ENCODE measurements at regions not wholly inside any gene's neighbourhood (a gene's known extent, or its start where the extent isn't known, plus 50 kb on each side); places are given as distances from the start of the nearest gene placed in this dataset.

GRCh38 chr2:222146488-222146887 lies 152.3 kb downstream of the PAX3 start:
- no peaks in the 10 kb centered on the region for H3K36me3 ChIP-seq (ENCODE audit: low read depth)
- intact Hi-C loops (cut with DNase I, micrococcal nuclease): no loop called here
- ATAC-seq (no peak), DNase-seq (no peak)
- H3K4me1 ChIP-seq (ENCODE audit: low read depth): no peaks in the 10 kb centered on the region
- H3K4me3 ChIP-seq: no peak overlapping the region
- H3K9me3 ChIP-seq: no peaks in the 10 kb centered on the region
- no peak for TF ChIP-seq CTCF (IDR thresholded peaks at IDR 0.05)

DNA sequence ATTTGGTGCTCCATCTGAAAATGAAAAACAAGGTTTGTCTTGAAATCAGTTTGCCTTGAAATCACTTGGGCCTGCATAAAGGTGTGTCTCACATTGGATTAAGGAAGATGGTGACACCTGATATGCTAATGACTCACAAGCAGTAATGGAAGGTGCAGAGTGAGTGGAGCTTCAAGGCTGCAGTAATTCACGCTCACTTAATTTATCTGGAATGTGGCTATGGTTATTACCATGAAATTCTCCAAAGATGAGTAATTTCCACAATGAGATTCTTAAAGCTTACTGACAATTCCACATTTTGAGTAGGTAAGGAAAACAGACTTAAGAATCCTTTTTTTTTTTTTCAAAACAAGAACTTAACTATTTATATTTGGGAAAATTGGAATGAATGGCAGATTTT lies 156.8 kb downstream of the PAX3 start:
- no peak for ATAC-seq
- intact Hi-C loops (cut with DNase I, micrococcal nuclease): no loop called here

DNA sequence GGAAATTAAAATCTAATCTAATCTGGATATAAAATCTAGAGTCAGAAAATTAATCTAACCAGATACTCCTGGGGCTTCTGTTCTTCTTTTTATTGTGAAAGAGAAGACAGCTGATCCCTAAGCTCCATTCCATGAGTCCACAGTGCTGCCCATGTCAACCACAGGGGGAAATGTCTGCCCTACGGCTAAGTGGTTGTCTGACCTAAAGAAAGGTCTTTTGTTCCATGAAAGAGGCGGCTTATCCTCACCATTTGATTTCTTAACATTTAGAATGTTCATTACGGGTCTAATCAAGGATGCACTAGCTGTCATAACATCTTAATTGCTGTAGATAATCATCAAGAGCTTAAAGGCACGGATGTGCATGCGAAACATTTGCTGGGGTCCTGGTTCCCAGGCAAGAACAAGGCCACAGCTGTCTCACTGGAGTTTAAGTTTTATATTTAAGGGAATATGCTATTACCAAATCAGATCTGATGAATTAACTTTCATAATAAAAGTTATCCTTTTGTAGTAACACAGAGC lies 162.6 kb downstream of the PAX3 start:
- no peak overlapping the region for H3K4me3 ChIP-seq
- H3K36me3 ChIP-seq (ENCODE audit: low read depth): no peaks in the 10 kb centered on the region
- ATAC-seq (no peak), DNase-seq (no peak)
- intact Hi-C loops (cut with DNase I, micrococcal nuclease): no loop called here
- no peaks in the 10 kb centered on the region for H3K9me3 ChIP-seq
- H3K4me1 ChIP-seq (ENCODE audit: low read depth): no peaks in the 10 kb centered on the region
- no peak for TF ChIP-seq CTCF (IDR thresholded peaks at IDR 0.05)

More for the DNA sequence above, 156.8 kb downstream of the PAX3 start:
- no peaks in the 10 kb centered on the region for H3K36me3 ChIP-seq (ENCODE audit: low read depth)
- no peak for TF ChIP-seq CTCF (IDR thresholded peaks at IDR 0.05)
- no peak for DNase-seq
- H3K9me3 ChIP-seq: no peaks in the 10 kb centered on the region
- no peak overlapping the region for H3K4me3 ChIP-seq
- H3K4me1 ChIP-seq (ENCODE audit: low read depth): no peaks in the 10 kb centered on the region

GRCh38 chr2:222134654-222135053 lies 164.1 kb downstream of the PAX3 start:
- intact Hi-C loops (cut with DNase I, micrococcal nuclease): no loop called here
- ATAC-seq (no peak), DNase-seq (no peak)
- TF ChIP-seq CTCF (IDR thresholded peaks at IDR 0.05): no peak
- no peaks in the 10 kb centered on the region for H3K36me3 ChIP-seq (ENCODE audit: low read depth)
- H3K4me1 ChIP-seq (ENCODE audit: low read depth): no peaks in the 10 kb centered on the region
- H3K4me3 ChIP-seq: no peak overlapping the region
- no peaks in the 10 kb centered on the region for H3K9me3 ChIP-seq

- DNase-seq (no peak), ATAC-seq (no peak)
- Histone ChIP-seq H3K9me3 (no peaks in the 10 kb centered on the region), H3K4me1 (ENCODE audit: low read depth) (no peaks in the 10 kb centered on the region), H3K4me3 (no peak overlapping the region), H3K36me3 (ENCODE audit: low read depth) (no peaks in the 10 kb centered on the region)
- TF ChIP-seq CTCF (IDR thresholded peaks at IDR 0.05): no peak
- intact Hi-C loops (cut with DNase I, micrococcal nuclease): no loop called here
Observed at GRCh38 chr2:222133897-222134296, 164.9 kb downstream of the PAX3 start.

GRCh38 chr2:222130855-222131254 lies 167.9 kb downstream of the PAX3 start:
- intact Hi-C loops (cut with DNase I, micrococcal nuclease): no loop called here
- H3K4me3 ChIP-seq: no peak overlapping the region
- TF ChIP-seq CTCF (IDR thresholded peaks at IDR 0.05): no peak
- DNase-seq: no peak
- no peaks in the 10 kb centered on the region for H3K4me1 ChIP-seq (ENCODE audit: low read depth)
- H3K9me3 ChIP-seq: no peaks in the 10 kb centered on the region
- no peak for ATAC-seq
- H3K36me3 ChIP-seq (ENCODE audit: low read depth): no peaks in the 10 kb centered on the region

All from mucosa of descending colon (tissue), 3 donors.